ENCODE measurements at regions not wholly inside any gene's neighbourhood (a gene's known extent, or its start where the extent isn't known, plus 50 kb on each side); places are given as distances from the start of the nearest gene placed in this dataset.

DNA sequence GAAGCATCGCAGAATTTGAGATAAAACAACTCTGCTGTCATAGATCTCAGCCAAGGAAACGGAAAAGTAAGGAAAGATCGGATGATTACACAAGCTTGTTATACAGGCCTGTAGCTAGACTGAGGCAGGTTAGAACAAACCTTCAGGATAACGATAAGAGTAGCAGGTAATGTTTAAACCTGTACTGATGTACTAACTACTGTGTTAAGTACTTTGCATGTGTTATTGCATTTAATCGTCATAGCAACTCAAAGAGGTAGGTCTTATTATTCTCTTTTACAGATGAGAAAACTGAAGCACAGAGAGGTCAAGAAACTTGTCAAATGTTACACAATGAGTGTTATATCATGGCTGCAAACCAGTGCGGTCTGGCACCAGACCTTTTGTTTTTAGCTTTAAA is 352.5 kb downstream of the GPAM start (continued):
- TF ChIP-seq ZNF462 (CRISPR knock-in tag; IDR thresholded peaks at IDR 0.05): no peak
- no peak for TF ChIP-seq EZH2phosphoT487 (IDR thresholded peaks at IDR 0.05; ENCODE audit: unreplicated experiment)
- no peak for TF ChIP-seq POLR2AphosphoS5 (IDR thresholded peaks at IDR 0.05; ENCODE audit: low read depth)
- TF ChIP-seq NANOG (IDR thresholded peaks at IDR 0.05; ENCODE audit: borderline replicate concordance): no peak
- no peak for TF ChIP-seq CREB1 (CRISPR knock-in tag; IDR thresholded peaks at IDR 0.05; ENCODE audit: low read depth)
- no peak for TF ChIP-seq STAT1 (IDR thresholded peaks at IDR 0.05; ENCODE audit: unreplicated experiment)

GRCh38 chr10:111833251-111833650 is 350.3 kb downstream of the GPAM start:
- H3K4me3 ChIP-seq: no peak overlapping the region
- no peaks in the 10 kb centered on the region for H4K20me1 ChIP-seq (replicated peaks; ENCODE audit: insufficient read depth)
- Mint-ChIP-seq H3K36me3 (ENCODE audit: low read depth) (no peaks in the 10 kb centered on the region), H3K27me3 (ENCODE audit: insufficient read depth, low read depth, poor library complexity) (peaks cover 2% of the 10 kb centered on the region), H3K4me1 (peaks cover 33% of the 10 kb centered on the region), H3K9me3 (no peaks in the 10 kb centered on the region), H3K27ac (no peak overlapping the region), H3K4me3 (no peak overlapping the region)
- no peaks in the 10 kb centered on the region for H3K36me3 ChIP-seq (ENCODE audit: insufficient read depth)
- H3K79me2 ChIP-seq (replicated peaks; ENCODE audit: insufficient read depth): no peaks in the 10 kb centered on the region
- H3K9me2 ChIP-seq (ENCODE audit: insufficient read depth): no peaks in the 10 kb centered on the region
- peaks cover 32% of the 10 kb centered on the region for H3K4me1 ChIP-seq (ENCODE audit: insufficient read depth)
- H3K4me2 ChIP-seq: no peak overlapping the region
- H3F3A ChIP-seq (replicated peaks; ENCODE audit: low read depth): no peaks in the 10 kb centered on the region
- no peak overlapping the region for H3K27ac ChIP-seq (ENCODE audit: low read depth)
- no peak for ATAC-seq
- no peak for DNase-seq (ENCODE audit: low spot score)
- no peaks in the 10 kb centered on the region for H3K27me3 ChIP-seq (ENCODE audit: insufficient read depth)
- H2AFZ ChIP-seq: no peak overlapping the region
- TF ChIP-seq NANOG (IDR thresholded peaks at IDR 0.05; ENCODE audit: borderline replicate concordance) (no peak), CREB1 (CRISPR knock-in tag; IDR thresholded peaks at IDR 0.05; ENCODE audit: low read depth) (no peak), ETS1 (IDR thresholded peaks at IDR 0.05) (no peak), STAT1 (IDR thresholded peaks at IDR 0.05; ENCODE audit: unreplicated experiment) (no peak), JUNB (IDR thresholded peaks at IDR 0.05; ENCODE audit: unreplicated experiment) (no peak)
- TF ChIP-seq, protein P1, sequence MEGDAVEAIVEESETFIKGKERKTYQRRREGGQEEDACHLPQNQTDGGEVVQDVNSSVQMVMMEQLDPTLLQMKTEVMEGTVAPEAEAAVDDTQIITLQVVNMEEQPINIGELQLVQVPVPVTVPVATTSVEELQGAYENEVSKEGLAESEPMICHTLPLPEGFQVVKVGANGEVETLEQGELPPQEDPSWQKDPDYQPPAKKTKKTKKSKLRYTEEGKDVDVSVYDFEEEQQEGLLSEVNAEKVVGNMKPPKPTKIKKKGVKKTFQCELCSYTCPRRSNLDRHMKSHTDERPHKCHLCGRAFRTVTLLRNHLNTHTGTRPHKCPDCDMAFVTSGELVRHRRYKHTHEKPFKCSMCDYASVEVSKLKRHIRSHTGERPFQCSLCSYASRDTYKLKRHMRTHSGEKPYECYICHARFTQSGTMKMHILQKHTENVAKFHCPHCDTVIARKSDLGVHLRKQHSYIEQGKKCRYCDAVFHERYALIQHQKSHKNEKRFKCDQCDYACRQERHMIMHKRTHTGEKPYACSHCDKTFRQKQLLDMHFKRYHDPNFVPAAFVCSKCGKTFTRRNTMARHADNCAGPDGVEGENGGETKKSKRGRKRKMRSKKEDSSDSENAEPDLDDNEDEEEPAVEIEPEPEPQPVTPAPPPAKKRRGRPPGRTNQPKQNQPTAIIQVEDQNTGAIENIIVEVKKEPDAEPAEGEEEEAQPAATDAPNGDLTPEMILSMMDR (conservative IDR thresholded peaks at IDR 0.05; ENCODE audit: low read depth in 2 of 2): no peak
